Esophagus muscularis mucosa (tissue), 4 donors: ENCODE measurements at regions not wholly inside any gene's neighbourhood (a gene's known extent, or its start where the extent isn't known, plus 50 kb on each side); places are given as distances from the start of the nearest gene placed in this dataset.

ENCODE experiments used
- DNase-seq: peaks from one replicate; pipeline ENCODE4 v3.0.0-alpha.2; 2017; ENCODE audit errors: extremely low spot score
- H3K27ac ChIP-seq, 4 donors: fragments of 200-600 bp; sonication (generic); replicated peaks in 1 of 4; 1 replicate in 3 of 4; 2 replicates in 1 of 4; pipeline ENCODE4 v1.5.1; 2016 to 2019; ENCODE audit warnings: mild to moderate bottlenecking in 1 of 4
- H3K27me3 ChIP-seq, 4 donors: fragments of 200-600 bp; sonication (generic); one replicate each; pipeline versions ENCODE4 v1.5.1 to v1.6.0; 2016 to 2019
- H3K36me3 ChIP-seq, 4 donors: fragments of 200-600 bp; sonication (generic); one replicate each; pipeline ENCODE4 v1.5.1; 2016 to 2019
- H3K4me1 ChIP-seq, 4 donors: fragments of 200-600 bp; sonication (generic); one replicate each; pipeline ENCODE4 v1.5.1; 2016 to 2019
- H3K4me3 ChIP-seq, 4 donors: fragments of 200-600 bp; sonication (generic); 1 replicate in 2 of 4; 2 replicates in 2 of 4; pipeline ENCODE4 v1.5.1; 2016 to 2019; ENCODE audit warnings: mild to moderate bottlenecking in 4 of 4, moderate library complexity in 1 of 4
- H3K9me3 ChIP-seq, 4 donors: fragments of 200-600 bp; sonication (generic); 1 replicate in 3 of 4; 2 replicates in 1 of 4; pipeline ENCODE4 v1.5.1; 2016 to 2019
- EP300 ChIP-seq: sonication (generic); formaldehyde crosslinking; IDR thresholded peaks from one replicate; pipeline ENCODE4 v1.6.1; 2017; ENCODE audit warnings: antibody characterized with exemption
- POLR2A ChIP-seq: fragments of 450-650 bp; IDR thresholded peaks from one replicate; pipeline ENCODE4 v1.6.1; 2017; ENCODE audit warnings: antibody characterized with exemption, moderate library complexity, mild to moderate bottlenecking, low read depth
- POLR2AphosphoS5 ChIP-seq, 2 donors: sonication (generic); formaldehyde crosslinking; IDR thresholded peaks; one replicate each; pipeline ENCODE4 v1.6.1; 2017; ENCODE audit warnings: antibody characterized with exemption in 2 of 2
- WGBS: methylation state at CpG from one replicate; pipeline ENCODE4 v1.1.5; 2018; 5-methylcytosine and 5-hydroxymethylcytosine counted together
- intact Hi-C: fragments of 100-400 bp; cut with DNase I; formaldehyde crosslinking; loops from one replicate; pipeline ENCODE4 v1.15.1; 2023
- TF ChIP-seq, protein P1 (sequence below), 3 experiments: fragments of 200-600 bp in 2 of 3; fragments of 450-650 bp in 1 of 3; sonication (generic) in 2 of 3; IDR thresholded peaks; one replicate each; pipeline ENCODE4 v1.5.1; 2017 to 2019; ENCODE audit warnings: antibody characterized with exemption in 3 of 3, mild to moderate bottlenecking in 2 of 3, moderate library complexity in 1 of 3

- Histone ChIP-seq H3K9me3 (no peaks in the 10 kb centered on the region), H3K4me3 (no peak overlapping the region), H3K4me1 (no peaks in the 10 kb centered on the region), H3K36me3 (no peaks in the 10 kb centered on the region), H3K27me3 (no peaks in the 10 kb centered on the region), H3K27ac (no peak overlapping the region)
- DNase-seq, result no peak
- WGBS, result 95% methylated on average over 4 of the region's 4 CpGs
- TF ChIP-seq POLR2A, result no peak
- no peak for TF ChIP-seq EP300
- TF ChIP-seq, protein P1, sequence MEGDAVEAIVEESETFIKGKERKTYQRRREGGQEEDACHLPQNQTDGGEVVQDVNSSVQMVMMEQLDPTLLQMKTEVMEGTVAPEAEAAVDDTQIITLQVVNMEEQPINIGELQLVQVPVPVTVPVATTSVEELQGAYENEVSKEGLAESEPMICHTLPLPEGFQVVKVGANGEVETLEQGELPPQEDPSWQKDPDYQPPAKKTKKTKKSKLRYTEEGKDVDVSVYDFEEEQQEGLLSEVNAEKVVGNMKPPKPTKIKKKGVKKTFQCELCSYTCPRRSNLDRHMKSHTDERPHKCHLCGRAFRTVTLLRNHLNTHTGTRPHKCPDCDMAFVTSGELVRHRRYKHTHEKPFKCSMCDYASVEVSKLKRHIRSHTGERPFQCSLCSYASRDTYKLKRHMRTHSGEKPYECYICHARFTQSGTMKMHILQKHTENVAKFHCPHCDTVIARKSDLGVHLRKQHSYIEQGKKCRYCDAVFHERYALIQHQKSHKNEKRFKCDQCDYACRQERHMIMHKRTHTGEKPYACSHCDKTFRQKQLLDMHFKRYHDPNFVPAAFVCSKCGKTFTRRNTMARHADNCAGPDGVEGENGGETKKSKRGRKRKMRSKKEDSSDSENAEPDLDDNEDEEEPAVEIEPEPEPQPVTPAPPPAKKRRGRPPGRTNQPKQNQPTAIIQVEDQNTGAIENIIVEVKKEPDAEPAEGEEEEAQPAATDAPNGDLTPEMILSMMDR (IDR thresholded peaks at IDR 0.05), result no peak
- no peak for TF ChIP-seq POLR2AphosphoS5 (IDR thresholded peaks at IDR 0.05)
- intact Hi-C loops, result no loop called here
Observed at GRCh38 chr17:72183194-72183685, 62.4 kb downstream of the SOX9 start.

GRCh38 chr17:72184805-72185204 is 64.0 kb downstream of the SOX9 start:
- no peaks in the 10 kb centered on the region for H3K36me3 ChIP-seq
- DNase-seq, result no peak
- intact Hi-C loops, result no loop called here
- no peaks in the 10 kb centered on the region for H3K9me3 ChIP-seq
- 90% methylated on average over 6 of the region's 6 CpGs for WGBS
- H3K27me3 ChIP-seq, result no peaks in the 10 kb centered on the region
- no peaks in the 10 kb centered on the region for H3K4me1 ChIP-seq
- H3K4me3 ChIP-seq, result no peak overlapping the region
- TF ChIP-seq POLR2A (no peak), EP300 (no peak)
- no peak overlapping the region for H3K27ac ChIP-seq

GRCh38 chr17:72185564-72185963 is 64.7 kb downstream of the SOX9 start:
- H3K4me3 ChIP-seq, result no peak overlapping the region
- no peak overlapping the region for H3K27ac ChIP-seq
- intact Hi-C loops, result no loop called here
- 26% methylated on average over 8 of the region's 8 CpGs for WGBS
- H3K9me3 ChIP-seq, result no peaks in the 10 kb centered on the region
- H3K4me1 ChIP-seq, result no peaks in the 10 kb centered on the region
- H3K36me3 ChIP-seq, result no peaks in the 10 kb centered on the region
- DNase-seq, result no peak
- H3K27me3 ChIP-seq, result no peaks in the 10 kb centered on the region
- TF ChIP-seq, protein P1 (IDR thresholded peaks at IDR 0.05), result no peak
- no peak for TF ChIP-seq POLR2AphosphoS5 (IDR thresholded peaks at IDR 0.05)
- TF ChIP-seq POLR2A, result no peak
- TF ChIP-seq EP300, result no peak

DNA sequence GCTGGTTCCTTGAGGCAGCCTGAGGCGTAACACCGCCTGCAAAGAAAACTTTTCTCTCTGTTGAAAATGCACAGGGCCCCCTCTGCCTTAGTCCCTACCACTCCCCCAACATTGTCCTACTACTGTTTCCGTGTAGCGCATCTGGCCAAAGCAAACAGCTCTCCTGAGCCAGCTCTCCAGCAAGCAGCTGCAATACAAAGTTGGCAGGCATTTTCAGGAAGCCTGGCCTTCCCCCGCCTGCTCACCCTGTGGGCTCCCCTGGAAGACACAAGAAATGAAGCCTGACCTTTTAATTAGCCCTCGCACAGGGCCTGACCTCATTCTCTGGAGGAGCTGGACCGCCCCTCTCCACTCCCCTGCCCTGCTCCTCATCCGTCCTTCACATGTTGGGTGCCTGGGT is 66.7 kb downstream of the SOX9 start:
- H3K27me3 ChIP-seq, result no peaks in the 10 kb centered on the region
- TF ChIP-seq POLR2A, result no peak
- no peak for TF ChIP-seq EP300
- TF ChIP-seq POLR2AphosphoS5 (IDR thresholded peaks at IDR 0.05), result no peak
- TF ChIP-seq, protein P1 (IDR thresholded peaks at IDR 0.05), result no peak
- H3K9me3 ChIP-seq, result no peaks in the 10 kb centered on the region
- no peaks in the 10 kb centered on the region for H3K4me1 ChIP-seq
- no peak overlapping the region for H3K4me3 ChIP-seq
- DNase-seq, result no peak
- intact Hi-C loops, result no loop called here
- 63% methylated on average over 7 of the region's 8 CpGs for WGBS
- H3K36me3 ChIP-seq, result no peaks in the 10 kb centered on the region
- no peak overlapping the region for H3K27ac ChIP-seq

DNA sequence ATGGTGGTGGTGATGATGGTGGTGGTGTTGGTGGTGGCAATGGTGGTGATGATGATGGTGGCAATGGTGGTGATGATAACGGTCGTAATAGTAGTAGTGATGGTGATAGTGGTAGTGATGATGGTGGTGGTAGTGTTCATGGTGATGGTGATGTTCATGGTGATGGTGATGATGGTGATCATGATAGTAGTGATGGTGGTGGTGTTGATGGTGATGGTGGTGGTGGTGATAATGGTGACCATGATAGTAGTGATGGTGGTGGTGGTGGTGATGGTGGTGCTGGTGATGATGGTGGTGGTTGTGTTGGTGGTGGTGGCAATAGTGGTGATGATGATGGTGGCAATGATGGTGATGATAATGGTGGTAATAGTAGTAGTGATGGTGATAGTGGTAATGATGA is 68.0 kb downstream of the SOX9 start:
- no peak for DNase-seq
- intact Hi-C loops, result no loop called here
- Histone ChIP-seq H3K36me3 (no peaks in the 10 kb centered on the region), H3K9me3 (no peaks in the 10 kb centered on the region), H3K4me3 (no peak overlapping the region), H3K27me3 (peaks cover 0 to under 1% (median 0%) of the 10 kb centered on the region in 4 donors), H3K27ac (no peak overlapping the region), H3K4me1 (no peaks in the 10 kb centered on the region)
- no peak for TF ChIP-seq EP300
- TF ChIP-seq POLR2AphosphoS5 (IDR thresholded peaks at IDR 0.05), result no peak
- no peak for TF ChIP-seq POLR2A
- TF ChIP-seq, protein P1 (IDR thresholded peaks at IDR 0.05), result no peak
- 96% methylated on average over 2 of the region's 2 CpGs for WGBS
